HFF-Myc (cell line): ENCODE measurements at regions not wholly inside any gene's neighbourhood (a gene's known extent, or its start where the extent isn't known, plus 50 kb on each side); places are given as distances from the start of the nearest gene placed in this dataset.

Source experiments
- DNase-seq: peaks from one replicate; pipeline ENCODE4 v3.0.0-alpha.2; 2011; ENCODE audit warnings: low read depth; ENCODE audit errors: extremely low read depth
- H3K4me3 ChIP-seq: replicated peaks from 2 replicates; pipeline ENCODE4 v1.5.1; 2011; ENCODE audit warnings: low read depth, mild to moderate bottlenecking, control low read depth, low read length
- CTCF ChIP-seq: IDR thresholded peaks from 2 replicates; pipeline ENCODE4 v1.5.1; 2012; ENCODE audit warnings: mild to moderate bottlenecking, low read depth, low read length, control low read depth; ENCODE audit errors: missing control alignments

GRCh38 chr5:71806711-71807110 lies 87.6 kb downstream of the CARTPT start:
- no peak overlapping the region for H3K4me3 ChIP-seq
- no peak for TF ChIP-seq CTCF
- no peak for DNase-seq

GRCh38 chr5:71807909-71808308 lies 88.8 kb downstream of the CARTPT start:
- no peak overlapping the region for H3K4me3 ChIP-seq
- no peak for DNase-seq
- no peak for TF ChIP-seq CTCF

GRCh38 chr5:71809446-71809845 lies 90.4 kb downstream of the CARTPT start:
- no peak for TF ChIP-seq CTCF
- no peak for DNase-seq
- no peak overlapping the region for H3K4me3 ChIP-seq

GRCh38 chr5:71810023-71810422 lies 90.9 kb downstream of the CARTPT start:
- no peak for DNase-seq
- no peak for TF ChIP-seq CTCF
- no peak overlapping the region for H3K4me3 ChIP-seq

GRCh38 chr5:71810471-71811195 lies 91.6 kb downstream of the CARTPT start:
- TF ChIP-seq CTCF = no peak
- H3K4me3 ChIP-seq = no peak overlapping the region
- DNase-seq = no peak

- no peak for TF ChIP-seq CTCF
- H3K4me3 ChIP-seq = no peak overlapping the region
- no peak for DNase-seq
These were observed 92.7 kb downstream of the CARTPT start for GRCh38 chr5:71811779-71812178.

GRCh38 chr5:71816307-71816706 lies 97.2 kb downstream of the CARTPT start:
- H3K4me3 ChIP-seq = no peak overlapping the region
- no peak for DNase-seq
- TF ChIP-seq CTCF = no peak
